GM12892 (cell line): ENCODE measurements at regions not wholly inside any gene's neighbourhood (a gene's known extent, or its start where the extent isn't known, plus 50 kb on each side); places are given as distances from the start of the nearest gene placed in this dataset.
"Not testable (repeated sequence)": the region's sequence is repeated elsewhere in the genome, so short reads cannot be mapped to it uniquely, and the experiment has no call there.

Experiments
- DNase-seq: peaks from one replicate; pipeline ENCODE4 v3.0.0; 2011; ENCODE audit not compliant: insufficient read length
- FAIRE-seq: peaks from 2 replicates; lab custom pipeline; 2011; peaks lifted over from hg19 to GRCh38; lab: Jason Lieb, UNC
- POLR2A ChIP-seq: IDR thresholded peaks from 2 replicates; pipeline ENCODE4 v1.6.1; 2011; ENCODE audit warnings: low read depth, low read length, control low read depth
- POLR2AphosphoS5 ChIP-seq: IDR thresholded peaks from 2 replicates; pipeline ENCODE4 v1.6.1; 2011; ENCODE audit warnings: low read depth, low read length, control low read depth
- TAF1 ChIP-seq: IDR thresholded peaks from 2 replicates; pipeline ENCODE4 v1.6.1; 2011; ENCODE audit warnings: low read depth, mild to moderate bottlenecking, control low read depth, low read length, borderline replicate concordance

- TF ChIP-seq TAF1 (no peak), POLR2AphosphoS5 (no peak), POLR2A (no peak)
- no peak for DNase-seq
- no peak for FAIRE-seq
Observed at GRCh38 chr13:65597839-65598818, 1632.0 kb downstream of the PCDH9 start.

- FAIRE-seq (no peak), DNase-seq (no peak)
- TF ChIP-seq POLR2AphosphoS5, result no peak
- no peak for TF ChIP-seq TAF1
- TF ChIP-seq POLR2A, result no peak
Observed at GRCh38 chr13:65595916-65596315, 1634.2 kb downstream of the PCDH9 start.

- DNase-seq (no peak), FAIRE-seq (no peak)
- TF ChIP-seq POLR2AphosphoS5 (no peak), TAF1 (no peak), POLR2A (no peak)
Observed at GRCh38 chr13:65594298-65594781, 1635.8 kb downstream of the PCDH9 start.

- no peak for DNase-seq
- TF ChIP-seq TAF1 (no peak), POLR2AphosphoS5 (no peak), POLR2A (no peak)
- FAIRE-seq, result no peak
Observed at GRCh38 chr13:65593298-65593874, 1636.8 kb downstream of the PCDH9 start.

- DNase-seq (no peak), FAIRE-seq (no peak)
- TF ChIP-seq TAF1 (no peak), POLR2A (no peak), POLR2AphosphoS5 (no peak)
Observed at GRCh38 chr13:65592731-65593130, 1637.4 kb downstream of the PCDH9 start.

- TF ChIP-seq POLR2AphosphoS5 (no peak), TAF1 (no peak), POLR2A (no peak)
- DNase-seq (no peak), FAIRE-seq (no peak)
Observed at GRCh38 chr13:65585346-65585745, 1644.8 kb downstream of the PCDH9 start.

GRCh38 chr13:65584126-65584525 lies 1646.0 kb downstream of the PCDH9 start:
- FAIRE-seq (no peak), DNase-seq (no peak)
- TF ChIP-seq POLR2AphosphoS5, result no peak
- TF ChIP-seq POLR2A, result no peak
- no peak for TF ChIP-seq TAF1

GRCh38 chr13:65582160-65582559 lies 1648.0 kb downstream of the PCDH9 start:
- DNase-seq (no peak), FAIRE-seq (no peak)
- TF ChIP-seq TAF1 (no peak), POLR2A (no peak), POLR2AphosphoS5 (no peak)

- FAIRE-seq, DNase-seq: not testable (repeated sequence)
Observed at GRCh38 chr13:65564561-65564960, 1665.6 kb downstream of the PCDH9 start.

- DNase-seq (no peak), FAIRE-seq (no peak)
- no peak for TF ChIP-seq POLR2A
- TF ChIP-seq POLR2AphosphoS5, result no peak
- no peak for TF ChIP-seq TAF1
Observed at GRCh38 chr13:65562305-65562704, 1667.8 kb downstream of the PCDH9 start.

GRCh38 chr13:65560936-65561335 lies 1669.2 kb downstream of the PCDH9 start:
- DNase-seq (no peak), FAIRE-seq (no peak)
- TF ChIP-seq POLR2A (no peak), POLR2AphosphoS5 (no peak), TAF1 (no peak)
